ENCODE measurements at regions not wholly inside any gene's neighbourhood (a gene's known extent, or its start where the extent isn't known, plus 50 kb on each side); places are given as distances from the start of the nearest gene placed in this dataset.
A peak's percentile ranks its signal among the peaks of the same experiment; 100 is the strongest.

DNA sequence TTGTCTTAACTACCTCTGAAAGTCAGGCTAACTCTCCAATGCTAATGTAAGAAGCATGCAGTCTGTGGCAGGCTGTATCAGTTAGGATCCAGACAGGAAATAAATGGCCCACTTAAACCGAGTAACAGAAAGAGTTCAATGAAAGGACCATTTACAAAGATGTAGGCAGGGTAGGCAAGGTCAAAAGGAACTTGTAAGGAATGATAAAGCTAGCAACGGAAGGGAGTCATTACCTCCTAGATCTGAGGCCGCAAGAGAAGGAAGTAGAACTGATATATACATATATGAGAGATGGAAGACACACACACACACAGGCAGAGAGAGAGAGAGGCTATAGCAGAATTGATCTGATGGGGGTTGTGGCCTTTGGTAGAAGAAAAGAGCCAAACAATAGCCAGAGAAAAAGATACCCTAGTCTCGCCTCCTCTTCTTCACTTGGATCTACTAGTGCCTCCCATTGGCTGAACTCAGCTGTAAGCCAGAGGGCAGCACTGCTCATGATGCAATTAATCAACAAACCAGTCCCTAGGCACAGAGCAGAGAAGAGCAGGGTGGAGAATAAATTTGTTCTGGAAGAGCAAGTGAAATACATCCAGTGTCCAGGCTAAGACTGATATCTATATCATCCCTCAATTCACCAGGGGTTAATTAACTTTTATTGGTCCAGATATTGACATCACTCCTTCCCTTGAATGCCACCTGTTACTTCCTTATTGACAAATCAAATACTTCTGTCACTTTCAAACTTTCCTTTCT lies 91.2 kb downstream of the LSMEM1 start:
- Histone ChIP-seq H3K4me3 (ENCODE audit: low read length in 2 of 2) (peak overlapping the region; percentile 22 to 38), H3K4me1 (ENCODE audit: control insufficient read depth in 2 of 2, insufficient read depth in 2 of 2, low read length in 2 of 2) (peaks cover 36 to 62% of the 10 kb centered on the region in 2 donors), H3K27ac (ENCODE audit: low read depth in 2 of 2, low read length in 2 of 2) (peak overlapping the region; percentile 76), H3K9me3 (ENCODE audit: control insufficient read depth in 2 of 2, low read length in 2 of 2) (no peaks in the 10 kb centered on the region), H3K27me3 (ENCODE audit: control insufficient read depth in 2 of 2, insufficient read depth in 2 of 2, low read length in 2 of 2) (no peaks in the 10 kb centered on the region), H3K36me3 (ENCODE audit: control insufficient read depth in 2 of 2, insufficient read depth in 2 of 2, low read length in 2 of 2) (no peaks in the 10 kb centered on the region), H3K9ac (ENCODE audit: low read depth in 1 of 2, low read length in 2 of 2) (peak overlapping the region in 1 of 2 donors; percentile 37)

DNA sequence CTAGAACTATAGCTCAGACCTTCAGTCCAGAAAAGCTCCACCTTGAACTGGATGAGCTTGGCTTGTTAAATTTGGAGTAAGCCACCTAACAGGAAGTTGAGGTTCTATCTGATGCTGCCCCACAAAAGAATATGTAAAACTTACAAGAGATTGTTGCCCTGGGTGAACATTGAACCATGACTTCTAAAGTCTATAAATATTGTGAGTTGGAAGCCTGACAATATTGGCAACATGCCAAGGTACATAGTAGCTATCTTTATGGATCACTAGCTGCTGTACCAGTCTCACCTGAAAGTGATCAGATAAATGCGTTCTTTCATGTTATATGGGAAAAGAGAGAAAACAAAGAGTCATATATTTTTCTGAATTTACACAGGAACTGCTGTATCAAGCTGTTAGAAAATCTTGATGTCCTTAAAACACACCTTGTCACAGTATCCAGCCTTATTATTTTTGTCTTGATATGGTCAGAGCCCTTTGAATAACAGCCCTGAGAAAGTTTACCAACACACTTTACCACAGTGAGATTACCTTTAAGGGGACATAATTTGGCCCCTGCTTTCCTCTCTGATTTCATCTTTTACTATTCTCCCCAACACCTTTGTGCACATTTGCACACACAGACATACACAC lies 92.0 kb downstream of the LSMEM1 start:
- Histone ChIP-seq H3K4me3 (ENCODE audit: low read length in 2 of 2) (peak overlapping the region in 1 of 2 donors; percentile 56), H3K36me3 (ENCODE audit: control insufficient read depth in 2 of 2, insufficient read depth in 2 of 2, low read length in 2 of 2) (no peaks in the 10 kb centered on the region), H3K9ac (ENCODE audit: low read depth in 1 of 2, low read length in 2 of 2) (peak overlapping the region in 1 of 2 donors; percentile 9), H3K27me3 (ENCODE audit: control insufficient read depth in 2 of 2, insufficient read depth in 2 of 2, low read length in 2 of 2) (no peaks in the 10 kb centered on the region), H3K27ac (ENCODE audit: low read depth in 2 of 2, low read length in 2 of 2) (peak overlapping the region; percentile 76), H3K4me1 (ENCODE audit: control insufficient read depth in 2 of 2, insufficient read depth in 2 of 2, low read length in 2 of 2) (peaks cover 30 to 56% of the 10 kb centered on the region in 2 donors), H3K9me3 (ENCODE audit: control insufficient read depth in 2 of 2, low read length in 2 of 2) (no peaks in the 10 kb centered on the region)

DNA sequence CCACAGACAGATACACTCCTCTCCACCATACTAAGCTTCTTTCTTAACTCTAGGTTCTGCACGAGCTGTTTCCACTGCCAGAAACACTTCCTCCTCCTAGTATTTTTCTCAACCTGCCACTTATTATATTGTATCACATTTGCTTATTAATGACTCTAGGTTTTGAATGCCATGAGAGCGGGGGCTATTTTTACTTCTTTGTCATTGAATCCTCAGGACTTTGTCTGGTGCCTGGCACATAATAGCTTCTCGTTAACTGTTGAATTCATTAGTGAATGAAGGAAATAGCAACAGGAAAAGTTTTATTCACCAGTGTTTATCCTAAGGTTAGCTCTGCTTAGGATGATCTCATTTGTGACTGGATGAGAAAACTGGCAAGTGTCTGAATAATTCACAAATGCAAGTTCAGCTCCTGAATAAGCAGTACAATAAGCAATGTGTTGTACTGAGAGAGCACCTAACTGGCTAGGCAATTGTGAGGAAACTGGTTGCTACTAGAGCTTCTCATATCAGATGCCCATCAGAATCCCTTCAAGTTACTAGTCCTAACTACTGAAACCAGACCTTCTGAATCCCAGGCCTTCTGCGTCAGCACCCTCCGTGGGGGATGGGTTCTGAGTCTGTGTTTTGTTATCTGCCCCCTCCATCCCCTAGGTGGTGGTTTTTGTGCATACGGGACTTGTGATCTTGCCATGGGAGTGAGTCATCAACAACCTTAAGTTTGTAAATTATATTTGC lies 92.7 kb downstream of the LSMEM1 start:
- peak overlapping the region; percentile 76 for H3K27ac ChIP-seq (ENCODE audit: low read depth in 2 of 2, low read length in 2 of 2)
- H3K9ac ChIP-seq (ENCODE audit: low read depth in 1 of 2, low read length in 2 of 2) = peak overlapping the region in 1 of 2 donors; percentile 9
- no peaks in the 10 kb centered on the region for H3K9me3 ChIP-seq (ENCODE audit: control insufficient read depth in 2 of 2, low read length in 2 of 2)
- peaks cover 28 to 53% of the 10 kb centered on the region in 2 donors for H3K4me1 ChIP-seq (ENCODE audit: control insufficient read depth in 2 of 2, insufficient read depth in 2 of 2, low read length in 2 of 2)
- no peaks in the 10 kb centered on the region for H3K27me3 ChIP-seq (ENCODE audit: control insufficient read depth in 2 of 2, insufficient read depth in 2 of 2, low read length in 2 of 2)
- H3K36me3 ChIP-seq (ENCODE audit: control insufficient read depth in 2 of 2, insufficient read depth in 2 of 2, low read length in 2 of 2) = no peaks in the 10 kb centered on the region
- peak overlapping the region; percentile 6 to 56 for H3K4me3 ChIP-seq (ENCODE audit: low read length in 2 of 2)

DNA sequence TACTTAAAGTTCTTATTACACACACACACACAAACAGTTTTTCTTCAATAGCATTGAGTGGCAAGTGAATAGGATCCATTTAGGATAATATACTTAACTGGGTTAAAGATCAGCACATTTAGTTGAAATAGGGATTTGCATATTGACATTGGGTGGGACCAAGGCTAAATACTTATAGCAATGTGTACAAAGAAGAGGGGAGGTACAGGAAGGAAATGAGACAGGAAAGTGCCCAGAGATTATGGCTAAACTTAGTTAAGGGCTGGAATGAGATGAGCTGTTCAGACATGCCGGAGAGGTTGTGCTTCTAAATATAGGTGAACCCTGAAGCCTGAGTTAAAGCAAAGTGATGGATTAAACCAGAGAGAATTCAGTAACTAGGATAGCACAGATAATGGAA lies 95.1 kb downstream of the LSMEM1 start:
- Histone ChIP-seq H3K9ac (ENCODE audit: low read depth in 1 of 2, low read length in 2 of 2) (no peak overlapping the region), H3K4me3 (ENCODE audit: low read length in 2 of 2) (no peak overlapping the region), H3K9me3 (ENCODE audit: control insufficient read depth in 2 of 2, low read length in 2 of 2) (no peaks in the 10 kb centered on the region)

DNA sequence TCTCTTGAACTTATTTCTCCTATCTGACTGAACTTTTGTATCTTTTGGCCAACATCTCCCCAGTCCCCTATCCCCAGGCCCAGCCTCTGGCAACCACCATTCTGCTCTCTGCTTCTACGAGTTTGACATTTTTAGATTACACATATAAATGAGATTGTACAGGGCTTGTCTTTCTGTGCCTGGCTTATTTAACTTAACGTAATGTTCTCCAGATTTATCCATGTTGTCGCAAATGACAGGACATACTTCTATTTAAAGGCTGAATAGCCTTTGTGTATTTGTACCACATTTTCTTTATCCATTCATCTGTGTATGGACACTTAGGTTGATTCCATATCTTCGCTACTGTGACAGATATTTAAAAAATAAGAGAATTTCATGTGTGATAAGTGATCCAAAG lies 98.6 kb downstream of the LSMEM1 start:
- Histone ChIP-seq H3K4me3 (ENCODE audit: low read length in 2 of 2) (no peak overlapping the region), H3K36me3 (ENCODE audit: control insufficient read depth in 2 of 2, insufficient read depth in 2 of 2, low read length in 2 of 2) (no peaks in the 10 kb centered on the region), H3K9ac (ENCODE audit: low read depth in 1 of 2, low read length in 2 of 2) (no peak overlapping the region), H3K9me3 (ENCODE audit: control insufficient read depth in 2 of 2, low read length in 2 of 2) (no peaks in the 10 kb centered on the region), H3K27ac (ENCODE audit: low read depth in 2 of 2, low read length in 2 of 2) (no peak overlapping the region), H3K4me1 (ENCODE audit: control insufficient read depth in 2 of 2, insufficient read depth in 2 of 2, low read length in 2 of 2) (peaks cover 7 to 22% of the 10 kb centered on the region in 2 donors), H3K27me3 (ENCODE audit: control insufficient read depth in 2 of 2, insufficient read depth in 2 of 2, low read length in 2 of 2) (no peaks in the 10 kb centered on the region)

More for the DNA sequence above, 95.1 kb downstream of the LSMEM1 start:
- Histone ChIP-seq H3K36me3 (ENCODE audit: control insufficient read depth in 2 of 2, insufficient read depth in 2 of 2, low read length in 2 of 2) (no peaks in the 10 kb centered on the region), H3K27ac (ENCODE audit: low read depth in 2 of 2, low read length in 2 of 2) (peak overlapping the region in 1 of 2 donors; percentile 35), H3K27me3 (ENCODE audit: control insufficient read depth in 2 of 2, insufficient read depth in 2 of 2, low read length in 2 of 2) (no peaks in the 10 kb centered on the region), H3K4me1 (ENCODE audit: control insufficient read depth in 2 of 2, insufficient read depth in 2 of 2, low read length in 2 of 2) (peaks cover 24 to 44% of the 10 kb centered on the region in 2 donors)

DNA sequence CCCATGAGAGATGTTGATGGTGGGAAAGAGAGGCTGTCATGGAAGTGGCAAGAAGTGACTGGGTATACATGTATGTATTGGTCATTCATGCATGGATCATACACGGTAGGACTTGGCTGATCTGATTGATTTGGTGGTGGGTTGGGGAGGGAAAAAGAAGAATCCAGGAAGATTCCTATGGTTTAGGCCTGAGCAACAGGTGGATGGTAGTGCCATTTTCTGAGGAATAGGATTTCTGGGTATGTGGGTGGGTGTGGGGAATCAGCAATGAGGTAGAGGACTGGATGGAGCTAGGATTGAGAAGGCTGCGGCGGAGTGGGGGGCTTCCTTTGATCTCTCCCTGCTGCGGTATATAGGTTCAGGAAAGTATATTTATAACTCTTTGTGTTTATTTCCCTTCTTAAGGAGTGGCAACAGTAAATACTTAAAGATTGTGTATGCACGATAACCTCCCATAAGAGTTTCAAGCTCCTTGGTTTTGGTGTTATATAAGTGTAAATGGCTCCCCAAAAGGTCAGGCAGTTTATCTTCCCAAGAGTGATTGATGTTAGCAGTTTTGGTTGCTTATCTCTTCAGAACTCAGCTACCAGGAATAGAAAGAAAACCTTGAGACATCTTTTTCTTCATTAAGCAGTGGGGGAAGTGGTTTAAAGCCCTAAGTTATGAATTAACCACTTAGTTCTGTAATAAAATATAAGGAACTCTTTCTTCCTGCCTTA lies 100.1 kb downstream of the LSMEM1 start:
- no peak overlapping the region for H3K4me3 ChIP-seq (ENCODE audit: low read length in 2 of 2)
- H3K4me1 ChIP-seq (ENCODE audit: control insufficient read depth in 2 of 2, insufficient read depth in 2 of 2, low read length in 2 of 2) = peaks cover 2 to 9% of the 10 kb centered on the region in 2 donors
- H3K27ac ChIP-seq (ENCODE audit: low read depth in 2 of 2, low read length in 2 of 2) = no peak overlapping the region
- H3K9ac ChIP-seq (ENCODE audit: low read depth in 1 of 2, low read length in 2 of 2) = no peak overlapping the region
- no peaks in the 10 kb centered on the region for H3K27me3 ChIP-seq (ENCODE audit: control insufficient read depth in 2 of 2, insufficient read depth in 2 of 2, low read length in 2 of 2)
- H3K9me3 ChIP-seq (ENCODE audit: control insufficient read depth in 2 of 2, low read length in 2 of 2) = no peaks in the 10 kb centered on the region
- H3K36me3 ChIP-seq (ENCODE audit: control insufficient read depth in 2 of 2, insufficient read depth in 2 of 2, low read length in 2 of 2) = no peaks in the 10 kb centered on the region

DNA sequence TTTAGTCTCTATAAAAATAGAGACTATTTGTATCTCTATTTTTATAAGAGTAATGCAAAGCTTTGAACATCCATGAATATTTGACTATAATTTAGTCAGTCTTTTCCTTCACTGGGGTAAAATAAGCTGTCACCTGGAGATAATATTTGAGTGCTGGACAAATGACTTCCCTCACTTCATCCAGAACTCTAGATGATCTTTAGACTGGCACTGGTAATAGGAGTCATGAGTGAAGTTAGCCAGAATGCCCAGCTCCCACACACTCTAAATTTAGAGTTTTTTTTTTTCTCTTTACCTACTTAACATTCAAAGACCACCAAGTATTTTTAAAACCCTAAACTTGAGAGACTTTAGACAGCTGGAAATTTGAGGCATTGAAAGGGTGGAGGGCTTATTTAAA lies 100.7 kb downstream of the LSMEM1 start:
- no peak overlapping the region for H3K9ac ChIP-seq (ENCODE audit: low read depth in 1 of 2, low read length in 2 of 2)
- no peaks in the 10 kb centered on the region for H3K9me3 ChIP-seq (ENCODE audit: control insufficient read depth in 2 of 2, low read length in 2 of 2)
- no peak overlapping the region for H3K27ac ChIP-seq (ENCODE audit: low read depth in 2 of 2, low read length in 2 of 2)
- no peaks in the 10 kb centered on the region for H3K36me3 ChIP-seq (ENCODE audit: control insufficient read depth in 2 of 2, insufficient read depth in 2 of 2, low read length in 2 of 2)
- no peaks in the 10 kb centered on the region for H3K27me3 ChIP-seq (ENCODE audit: control insufficient read depth in 2 of 2, insufficient read depth in 2 of 2, low read length in 2 of 2)
- no peak overlapping the region for H3K4me3 ChIP-seq (ENCODE audit: low read length in 2 of 2)
- peaks cover 0 to 7% of the 10 kb centered on the region in 2 donors for H3K4me1 ChIP-seq (ENCODE audit: control insufficient read depth in 2 of 2, insufficient read depth in 2 of 2, low read length in 2 of 2)

DNA sequence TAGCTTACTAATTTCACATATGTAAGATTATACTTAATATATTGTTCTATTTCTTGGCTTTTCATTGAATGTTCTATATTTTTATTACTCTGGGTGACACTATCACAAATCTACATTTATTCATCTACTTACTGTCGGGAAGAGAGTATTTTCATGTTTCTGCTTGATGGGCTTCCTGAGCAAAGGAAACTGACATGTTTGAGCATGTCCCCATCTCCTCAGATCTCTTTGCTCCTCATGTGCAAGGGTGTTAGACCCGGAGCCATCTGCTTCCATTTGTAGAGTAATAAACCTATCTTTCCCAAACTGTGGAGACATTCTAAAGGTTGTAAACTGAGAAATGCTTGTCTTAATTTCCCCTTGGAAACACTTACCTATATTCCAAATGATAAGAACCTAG lies 103.5 kb downstream of the LSMEM1 start:
- no peak overlapping the region for H3K27ac ChIP-seq (ENCODE audit: low read depth in 2 of 2, low read length in 2 of 2)
- no peaks in the 10 kb centered on the region for H3K27me3 ChIP-seq (ENCODE audit: control insufficient read depth in 2 of 2, insufficient read depth in 2 of 2, low read length in 2 of 2)

DNA sequence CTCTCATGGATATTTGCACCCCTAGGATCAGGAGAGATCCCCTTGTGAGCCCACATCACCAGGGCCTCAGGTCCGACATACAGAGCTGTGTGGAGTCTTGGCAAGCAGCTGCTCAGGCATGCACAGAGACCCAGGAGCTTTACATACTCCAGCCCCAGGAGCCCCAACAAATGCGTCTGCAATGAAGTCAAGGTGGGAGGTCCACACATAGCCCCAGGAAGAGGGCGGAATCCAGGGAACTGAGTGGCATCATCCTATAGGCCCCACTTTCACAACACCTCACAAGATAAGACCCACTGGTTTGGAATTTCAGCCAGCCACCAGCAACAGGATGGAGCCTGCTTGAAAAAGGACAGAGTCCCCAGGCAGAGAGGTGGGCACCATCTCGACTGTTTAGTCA lies 106.7 kb downstream of the LSMEM1 start:
- no peaks in the 10 kb centered on the region for H3K9me3 ChIP-seq (ENCODE audit: control insufficient read depth in 2 of 2, low read length in 2 of 2)
- no peaks in the 10 kb centered on the region for H3K4me1 ChIP-seq (ENCODE audit: control insufficient read depth in 2 of 2, insufficient read depth in 2 of 2, low read length in 2 of 2)
- H3K9ac ChIP-seq (ENCODE audit: low read depth in 1 of 2, low read length in 2 of 2) = no peak overlapping the region
- H3K36me3 ChIP-seq (ENCODE audit: control insufficient read depth in 2 of 2, insufficient read depth in 2 of 2, low read length in 2 of 2) = no peaks in the 10 kb centered on the region
- H3K27me3 ChIP-seq (ENCODE audit: control insufficient read depth in 2 of 2, insufficient read depth in 2 of 2, low read length in 2 of 2) = no peaks in the 10 kb centered on the region
- no peak overlapping the region for H3K27ac ChIP-seq (ENCODE audit: low read depth in 2 of 2, low read length in 2 of 2)
- no peak overlapping the region for H3K4me3 ChIP-seq (ENCODE audit: low read length in 2 of 2)

More for the DNA sequence above, 103.5 kb downstream of the LSMEM1 start:
- H3K4me1 ChIP-seq (ENCODE audit: control insufficient read depth in 2 of 2, insufficient read depth in 2 of 2, low read length in 2 of 2) = peaks cover 0 to 7% of the 10 kb centered on the region in 2 donors
- H3K4me3 ChIP-seq (ENCODE audit: low read length in 2 of 2) = no peak overlapping the region
- no peaks in the 10 kb centered on the region for H3K9me3 ChIP-seq (ENCODE audit: control insufficient read depth in 2 of 2, low read length in 2 of 2)
- H3K36me3 ChIP-seq (ENCODE audit: control insufficient read depth in 2 of 2, insufficient read depth in 2 of 2, low read length in 2 of 2) = no peaks in the 10 kb centered on the region
- no peak overlapping the region for H3K9ac ChIP-seq (ENCODE audit: low read depth in 1 of 2, low read length in 2 of 2)

Data from mucosa of rectum (tissue), 2 donors.